Ectodermal cell (in vitro differentiated cells): ENCODE measurements at regions not wholly inside any gene's neighbourhood (a gene's known extent, or its start where the extent isn't known, plus 50 kb on each side); places are given as distances from the start of the nearest gene placed in this dataset.

Experiments used
- H3K27ac ChIP-seq: 2 replicates; pipeline ENCODE4 v1.7.0; 2013; ENCODE audit warnings: mild to moderate bottlenecking, low read depth, low read length; ENCODE audit not compliant: insufficient read depth, poor library complexity, severe bottlenecking
- H3K27me3 ChIP-seq: 2 replicates; pipeline ENCODE4 v1.7.0; 2013; ENCODE audit warnings: mild to moderate bottlenecking, low read length; ENCODE audit not compliant: insufficient read depth, control insufficient read depth, poor library complexity, severe bottlenecking
- H3K36me3 ChIP-seq: one replicate; pipeline ENCODE4 v1.7.0; 2013; ENCODE audit warnings: low read length; ENCODE audit not compliant: control insufficient read depth, insufficient read depth
- H3K4me1 ChIP-seq: one replicate; pipeline ENCODE4 v1.7.0; 2013; ENCODE audit warnings: low read length; ENCODE audit not compliant: control insufficient read depth, insufficient read depth
- H3K4me3 ChIP-seq: 2 replicates; pipeline ENCODE4 v1.7.0; 2013; ENCODE audit warnings: low read depth, low read length, control low read depth; ENCODE audit not compliant: insufficient read depth
- H3K9me3 ChIP-seq: 2 replicates; pipeline ENCODE4 v1.7.0; 2013; ENCODE audit warnings: mild to moderate bottlenecking, low read length, moderate library complexity; ENCODE audit not compliant: control insufficient read depth
- WGBS, 2 experiments: methylation state at CpG; one replicate each; pipeline ENCODE4 v1.1.7; 2013; ENCODE audit warnings: missing lambda C conversion rate in 2 of 2; 5-methylcytosine and 5-hydroxymethylcytosine counted together

GRCh38 chr6:66751630-66752029 is 1044.6 kb upstream of the EYS start:
- H3K27me3 ChIP-seq: no peaks in the 10 kb centered on the region

DNA sequence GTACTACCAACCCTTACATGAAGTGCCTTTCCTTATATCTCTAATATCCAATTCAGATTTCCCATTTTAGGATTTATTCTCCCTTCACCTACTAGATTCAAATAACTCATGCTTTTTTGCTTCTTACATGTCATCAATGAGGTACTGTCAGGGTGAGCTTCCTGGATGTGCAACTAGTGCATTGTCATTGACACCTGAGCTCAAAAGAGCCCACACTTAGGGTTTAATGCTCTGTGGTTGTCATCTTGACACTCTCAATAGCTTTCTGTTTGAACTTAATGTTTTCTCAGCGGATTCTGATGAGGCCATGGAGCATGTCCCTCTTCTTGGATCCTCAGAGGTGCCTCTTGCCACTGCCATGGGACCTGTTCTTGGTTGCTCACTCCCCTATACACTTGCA is 1033.3 kb upstream of the EYS start:
- no peaks in the 10 kb centered on the region for H3K9me3 ChIP-seq
- WGBS, 2 experiments: 89 to 91% methylated on average over 1 of the region's 1 CpG
- no peaks in the 10 kb centered on the region for H3K27me3 ChIP-seq
- no peaks in the 10 kb centered on the region for H3K36me3 ChIP-seq
- no peaks in the 10 kb centered on the region for H3K4me1 ChIP-seq
- H3K27ac ChIP-seq: no peak overlapping the region
- no peak overlapping the region for H3K4me3 ChIP-seq

More at GRCh38 chr6:66751630-66752029, 1044.6 kb upstream of the EYS start:
- H3K27ac ChIP-seq: no peak overlapping the region
- no peaks in the 10 kb centered on the region for H3K36me3 ChIP-seq
- no peaks in the 10 kb centered on the region for H3K9me3 ChIP-seq
- no peak overlapping the region for H3K4me3 ChIP-seq
- no peaks in the 10 kb centered on the region for H3K4me1 ChIP-seq

DNA sequence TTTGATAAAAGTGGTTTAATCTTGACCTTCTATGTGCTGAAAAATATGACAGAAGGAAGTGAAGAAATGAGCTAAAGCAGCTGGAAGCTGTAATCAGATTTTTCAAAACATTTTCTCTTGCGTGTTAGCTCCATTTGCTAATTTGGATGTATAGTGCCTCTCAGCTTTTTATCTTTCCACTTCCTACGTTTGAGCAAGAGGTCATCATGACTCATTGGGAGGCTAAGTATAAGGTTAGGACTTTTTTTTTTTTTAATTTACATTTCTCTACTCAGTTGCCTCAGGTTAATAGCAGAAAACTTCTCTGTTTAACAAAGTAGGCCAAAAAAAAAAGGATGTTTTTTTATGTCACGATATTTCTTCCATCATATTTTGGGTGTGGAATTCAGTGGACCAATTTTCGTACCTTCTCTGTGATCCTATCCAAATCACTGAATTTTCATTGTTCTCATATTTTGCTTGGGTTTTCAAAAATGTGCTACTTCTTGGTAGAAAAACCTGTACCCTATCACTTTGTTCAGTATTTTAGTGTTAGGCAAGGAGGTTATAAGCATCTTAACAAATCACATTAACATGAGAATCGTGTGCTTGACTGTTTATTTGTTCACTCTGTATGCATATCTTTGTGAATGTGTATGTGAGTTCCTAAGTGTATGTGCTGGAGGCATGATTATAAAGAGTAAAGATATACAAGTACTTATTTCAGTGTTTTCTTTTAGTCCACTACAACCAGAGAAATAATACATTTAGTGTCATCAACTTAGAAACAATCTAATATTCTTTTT is 1028.3 kb upstream of the EYS start:
- no peak overlapping the region for H3K27ac ChIP-seq
- H3K4me3 ChIP-seq: no peak overlapping the region
- H3K36me3 ChIP-seq: no peaks in the 10 kb centered on the region
- H3K27me3 ChIP-seq: no peaks in the 10 kb centered on the region
- 88 to 94% methylated on average over 3 to 4 of the region's 5 CpGs for WGBS, 2 experiments
- H3K9me3 ChIP-seq: no peaks in the 10 kb centered on the region
- no peaks in the 10 kb centered on the region for H3K4me1 ChIP-seq

DNA sequence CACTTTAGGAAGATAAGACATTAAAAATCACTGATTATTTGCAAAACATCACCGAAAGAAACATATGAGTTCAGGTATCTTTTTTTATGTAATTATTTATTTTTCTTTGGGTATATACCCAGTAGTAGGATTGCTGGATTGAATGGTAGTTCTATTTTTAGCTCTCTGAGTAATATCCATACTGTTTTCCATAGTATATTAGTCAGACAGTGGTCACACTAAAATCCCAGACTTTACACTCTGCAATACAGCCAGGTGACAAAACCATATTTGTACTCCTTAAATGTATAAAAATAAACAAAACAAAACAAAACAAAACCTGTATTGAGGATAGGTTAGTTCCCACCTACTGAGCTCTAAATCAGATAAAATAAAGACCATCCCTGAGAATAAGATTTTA is 1024.3 kb upstream of the EYS start:
- Histone ChIP-seq H3K36me3 (no peaks in the 10 kb centered on the region), H3K4me1 (no peaks in the 10 kb centered on the region), H3K4me3 (no peak overlapping the region), H3K27me3 (no peaks in the 10 kb centered on the region), H3K9me3 (no peaks in the 10 kb centered on the region), H3K27ac (no peak overlapping the region)
- WGBS, 2 experiments: 100% methylated on average over 1 of the region's 1 CpG

DNA sequence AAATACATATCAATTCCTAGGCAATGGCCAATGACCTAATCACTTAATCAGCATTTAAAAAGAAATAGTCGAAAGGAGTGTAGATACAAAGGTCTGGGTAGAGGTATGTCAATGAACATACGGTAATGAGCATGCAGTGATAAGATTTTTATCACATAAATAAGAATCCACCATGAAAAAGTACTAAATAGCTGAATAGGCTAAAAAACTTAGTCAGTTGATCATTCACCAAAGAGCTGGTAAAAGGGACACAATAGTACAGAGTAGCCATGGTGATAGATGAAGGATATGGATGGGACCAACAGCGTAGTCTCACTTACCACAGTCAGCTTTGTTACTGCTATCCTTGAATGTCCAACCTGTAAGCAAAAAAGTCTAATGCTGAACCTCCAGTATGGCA is 1018.6 kb upstream of the EYS start:
- H3K4me1 ChIP-seq: no peaks in the 10 kb centered on the region
- WGBS, 2 experiments: 75 to 84% methylated on average over 1 to 3 of the region's 3 CpGs
- no peak overlapping the region for H3K4me3 ChIP-seq
- no peaks in the 10 kb centered on the region for H3K36me3 ChIP-seq
- no peaks in the 10 kb centered on the region for H3K27me3 ChIP-seq
- no peak overlapping the region for H3K27ac ChIP-seq
- H3K9me3 ChIP-seq: no peaks in the 10 kb centered on the region

- Histone ChIP-seq H3K36me3 (no peaks in the 10 kb centered on the region), H3K4me1 (no peaks in the 10 kb centered on the region), H3K27ac (no peak overlapping the region), H3K27me3 (no peaks in the 10 kb centered on the region), H3K4me3 (no peak overlapping the region), H3K9me3 (no peaks in the 10 kb centered on the region)
- 82 to 87% methylated on average over 1 to 2 of the region's 4 CpGs for WGBS, 2 experiments
These were observed 1010.8 kb upstream of the EYS start for GRCh38 chr6:66717801-66718200.

DNA sequence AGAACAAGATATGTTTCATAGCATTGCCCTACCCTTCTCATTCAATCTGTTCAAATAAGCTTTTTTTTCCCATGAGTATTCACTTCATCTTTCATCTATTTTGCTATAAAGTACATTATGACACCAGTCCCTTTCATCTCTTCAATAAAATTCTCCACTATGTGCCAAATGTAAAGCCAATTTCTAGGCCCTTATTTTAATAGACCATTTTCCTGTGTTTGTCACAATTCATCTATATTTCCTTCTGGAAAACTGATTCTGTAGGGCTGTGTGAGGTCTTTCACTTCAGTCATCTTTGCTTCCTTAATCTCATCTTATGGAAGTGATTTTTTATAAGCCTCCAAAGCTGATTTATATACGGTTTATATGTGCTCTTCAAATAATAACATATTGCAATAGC is 992.4 kb upstream of the EYS start:
- no CpG with 5 or more reads among the region's 1 CpG for WGBS, 2 experiments
- no peaks in the 10 kb centered on the region for H3K9me3 ChIP-seq
- H3K27me3 ChIP-seq: no peaks in the 10 kb centered on the region
- no peak overlapping the region for H3K27ac ChIP-seq
- no peak overlapping the region for H3K4me3 ChIP-seq
- H3K4me1 ChIP-seq: no peaks in the 10 kb centered on the region
- H3K36me3 ChIP-seq: no peaks in the 10 kb centered on the region

DNA sequence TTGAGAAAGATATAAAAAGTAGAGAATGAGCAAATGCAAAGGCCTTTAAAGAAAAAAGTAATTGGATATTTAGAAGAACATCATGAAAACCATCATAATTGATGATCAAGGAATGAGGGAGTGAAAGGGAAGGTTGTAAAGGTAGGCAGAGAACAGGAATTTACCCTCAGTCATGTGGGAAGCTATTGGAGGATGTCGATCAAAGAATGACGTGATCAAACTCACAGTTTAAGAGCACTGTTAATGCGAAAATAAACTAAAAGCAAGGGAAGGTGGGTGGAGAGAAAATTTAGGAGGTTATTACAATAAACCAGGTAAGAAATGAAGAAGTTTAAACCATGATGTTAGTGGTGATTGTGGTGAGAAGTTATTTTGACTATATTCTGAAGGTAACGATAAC is 982.6 kb upstream of the EYS start:
- Histone ChIP-seq H3K9me3 (no peaks in the 10 kb centered on the region), H3K27me3 (no peaks in the 10 kb centered on the region), H3K4me1 (no peaks in the 10 kb centered on the region), H3K27ac (no peak overlapping the region), H3K36me3 (no peaks in the 10 kb centered on the region), H3K4me3 (no peak overlapping the region)
- 94 to 97% methylated on average over 4 of the region's 4 CpGs for WGBS, 2 experiments

DNA sequence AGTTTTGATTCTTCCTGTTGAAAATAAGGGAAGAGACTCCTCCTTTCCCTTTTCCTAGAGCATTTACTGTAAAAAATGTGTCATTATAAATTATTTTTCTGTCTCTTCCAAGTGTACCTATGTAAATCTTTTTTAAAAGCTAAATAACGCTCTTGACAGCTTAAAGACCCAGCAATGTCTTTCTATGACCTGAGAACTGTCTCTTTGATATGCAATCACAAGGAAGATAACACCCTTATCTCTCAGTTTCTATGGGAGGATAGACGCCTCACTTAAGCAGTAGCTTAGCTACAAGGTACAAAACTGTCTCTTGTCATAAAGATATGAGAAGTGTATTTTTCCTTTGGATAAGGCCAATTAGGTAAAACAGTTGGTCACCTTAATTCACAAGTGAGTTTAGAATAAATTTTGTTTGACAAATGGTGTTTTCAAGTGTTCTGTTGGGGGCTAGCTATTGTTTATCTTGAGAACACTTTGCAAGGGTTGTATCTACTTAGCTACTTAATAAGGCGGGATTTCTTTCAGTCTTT is 980.6 kb upstream of the EYS start:
- no peak overlapping the region for H3K4me3 ChIP-seq
- H3K36me3 ChIP-seq: no peaks in the 10 kb centered on the region
- H3K27me3 ChIP-seq: no peaks in the 10 kb centered on the region
- H3K27ac ChIP-seq: no peak overlapping the region
- WGBS, 2 experiments: 73 to 83% methylated on average over 2 to 3 of the region's 3 CpGs
- H3K4me1 ChIP-seq: no peaks in the 10 kb centered on the region
- no peaks in the 10 kb centered on the region for H3K9me3 ChIP-seq

DNA sequence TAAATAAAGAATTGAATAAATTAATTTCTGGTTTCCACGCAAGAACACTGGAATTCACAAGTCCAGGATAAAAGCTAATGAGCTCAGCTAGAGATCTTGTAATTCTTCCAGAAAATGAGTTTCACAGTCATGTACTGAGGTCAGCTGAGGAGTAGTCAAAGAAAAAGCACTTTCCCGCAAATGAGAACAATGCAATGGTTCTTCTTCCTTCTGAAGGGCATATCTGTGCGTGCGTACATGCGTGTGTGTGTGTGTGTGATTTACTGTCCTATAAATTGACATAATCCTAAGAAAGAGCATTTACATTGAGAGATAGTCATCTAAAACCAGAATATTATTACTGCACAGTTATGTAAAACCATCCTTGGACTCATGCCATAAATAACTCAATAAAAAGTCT is 968.9 kb upstream of the EYS start:
- no peaks in the 10 kb centered on the region for H3K27me3 ChIP-seq
- H3K4me3 ChIP-seq: no peak overlapping the region
- no peaks in the 10 kb centered on the region for H3K4me1 ChIP-seq
- H3K36me3 ChIP-seq: no peaks in the 10 kb centered on the region
- H3K9me3 ChIP-seq: no peaks in the 10 kb centered on the region
- H3K27ac ChIP-seq: no peak overlapping the region
- 95 to 100% methylated on average over 2 of the region's 5 CpGs for WGBS, 2 experiments
